Keratinocyte (primary cell): ENCODE measurements at regions not wholly inside any gene's neighbourhood (a gene's known extent, or its start where the extent isn't known, plus 50 kb on each side); places are given as distances from the start of the nearest gene placed in this dataset.

Experiments used
- DNase-seq: peaks from one replicate; pipeline ENCODE4 v3.0.0-alpha.2; 2011; ENCODE audit warnings: low read depth, missing footprints, low spot score
- FAIRE-seq: peaks from 2 replicates; lab custom pipeline; 2011; peaks lifted over from hg19 to GRCh38; lab: Jason Lieb, UNC
- H2AFZ ChIP-seq: 2 replicates; pipeline ENCODE4 v1.6.0; 2012; ENCODE audit warnings: low read length, control low read depth, inconsistent platforms; ENCODE audit not compliant: control insufficient read depth
- H3K27ac ChIP-seq: 2 replicates; pipeline ENCODE4 v1.5.1; 2011; ENCODE audit warnings: low read length; ENCODE audit not compliant: control insufficient read depth, insufficient read depth
- H3K27me3 ChIP-seq: 3 replicates; pipeline ENCODE4 v1.6.0; 2011; ENCODE audit warnings: low read length; ENCODE audit not compliant: control insufficient read depth, insufficient read depth; ENCODE audit errors: extremely low read depth
- H3K36me3 ChIP-seq, 2 experiments: 2 replicates in 1 of 2; 3 replicates in 1 of 2; pipeline ENCODE4 v1.5.1; 2011; ENCODE audit warnings: low read length in 2 of 2, mild to moderate bottlenecking in 1 of 2; ENCODE audit not compliant: control insufficient read depth in 2 of 2, insufficient read depth in 2 of 2; ENCODE audit errors: extremely low read depth in 1 of 2
- H3K4me1 ChIP-seq: 3 replicates; pipeline ENCODE4 v1.5.1; 2011; ENCODE audit warnings: low read length; ENCODE audit not compliant: control insufficient read depth, insufficient read depth; ENCODE audit errors: extremely low read depth
- H3K4me2 ChIP-seq: 3 replicates; pipeline ENCODE4 v1.6.0; 2011; ENCODE audit warnings: low read depth, low read length; ENCODE audit not compliant: control insufficient read depth, insufficient read depth; ENCODE audit errors: extremely low read depth
- H3K4me3 ChIP-seq, 3 experiments: fragments of 200-600 bp in 1 of 3; sonication (generic) in 1 of 3; 2 replicates in 2 of 3; 3 replicates in 1 of 3; pipeline ENCODE4 v1.5.1; 2011 to 2016; ENCODE audit warnings: low read length in 3 of 3, mild to moderate bottlenecking in 3 of 3, control low read depth in 2 of 3, inconsistent platforms in 1 of 3, low read depth in 1 of 3, mixed read lengths in 1 of 3, mixed run types in 1 of 3, moderate library complexity in 1 of 3; ENCODE audit not compliant: control insufficient read depth in 2 of 3, insufficient read depth in 2 of 3; ENCODE audit errors: extremely low read depth in 1 of 3
- H3K79me2 ChIP-seq: 2 replicates; pipeline ENCODE4 v1.6.0; 2012; ENCODE audit warnings: low read length; ENCODE audit not compliant: control insufficient read depth, insufficient read depth
- H3K9ac ChIP-seq: 3 replicates; pipeline ENCODE4 v1.6.0; 2011; ENCODE audit warnings: low read length; ENCODE audit not compliant: control insufficient read depth, insufficient read depth; ENCODE audit errors: extremely low read depth
- H3K9me1 ChIP-seq: 3 replicates; pipeline ENCODE4 v1.6.0; 2011; ENCODE audit warnings: low read length; ENCODE audit not compliant: control insufficient read depth, insufficient read depth; ENCODE audit errors: extremely low read depth
- H3K9me3 ChIP-seq: 2 replicates; pipeline ENCODE4 v1.5.1; 2012; ENCODE audit warnings: low read depth, low read length; ENCODE audit not compliant: control insufficient read depth
- H4K20me1 ChIP-seq: 3 replicates; pipeline ENCODE4 v1.6.0; 2011; ENCODE audit warnings: low read length; ENCODE audit not compliant: control insufficient read depth, insufficient read depth; ENCODE audit errors: extremely low read depth
- CTCF ChIP-seq, 3 experiments: IDR thresholded peaks in 1 of 3; conservative IDR thresholded peaks in 1 of 3; optimal IDR thresholded peaks in 1 of 3; 2 replicates in 2 of 3; 3 replicates in 1 of 3; pipeline versions ENCODE3 to v1.5.1; 2011; ENCODE audit warnings: low read length in 3 of 3, mild to moderate bottlenecking in 3 of 3, moderate library complexity in 2 of 3, control low read depth in 1 of 3, inconsistent platforms in 1 of 3; ENCODE audit not compliant: insufficient read depth in 2 of 3; ENCODE audit errors: extremely low read depth in 1 of 3
- EZH2 ChIP-seq: IDR thresholded peaks from one replicate; pipeline ENCODE4 v1.6.1; 2012; ENCODE audit warnings: inconsistent platforms, mild to moderate bottlenecking, low read length, moderate library complexity
- dilution Hi-C: fragments of 300-500 bp; cut with MboI; formaldehyde crosslinking; loops from one replicate; pipeline ENCODE4 v1.7.0; 2020; ENCODE audit warnings: low sequenced_read_pairs; ENCODE audit not compliant: extremely low pct_ligation_motif_present

GRCh38 chr3:139803294-139803693, 125.5 kb upstream of the NMNAT3 start:
- no peak for DNase-seq
- Histone ChIP-seq H3K4me2 (no peak overlapping the region), H3K27ac (no peak overlapping the region), H3K9me1 (no peaks in the 10 kb centered on the region), H3K9me3 (no peaks in the 10 kb centered on the region), H3K4me1 (no peaks in the 10 kb centered on the region), H3K36me3 (no peaks in the 10 kb centered on the region), H4K20me1 (no peaks in the 10 kb centered on the region), H3K9ac (no peak overlapping the region), H3K79me2 (no peaks in the 10 kb centered on the region), H3K27me3 (no peaks in the 10 kb centered on the region), H3K4me3 (no peak overlapping the region), H2AFZ (no peak overlapping the region)
- no peak for FAIRE-seq
- dilution Hi-C loops = no loop called here
- TF ChIP-seq CTCF (optimal IDR thresholded peaks at IDR 0.05 in 1 of 3, IDR thresholded peaks at IDR 0.05 in 1 of 3, conservative IDR thresholded peaks at IDR 0.05 in 1 of 3; ENCODE audit: extremely low read depth in 1 of 3, insufficient read depth in 2 of 3, low read length in 3 of 3) (no peak), EZH2 (no peak)

DNA sequence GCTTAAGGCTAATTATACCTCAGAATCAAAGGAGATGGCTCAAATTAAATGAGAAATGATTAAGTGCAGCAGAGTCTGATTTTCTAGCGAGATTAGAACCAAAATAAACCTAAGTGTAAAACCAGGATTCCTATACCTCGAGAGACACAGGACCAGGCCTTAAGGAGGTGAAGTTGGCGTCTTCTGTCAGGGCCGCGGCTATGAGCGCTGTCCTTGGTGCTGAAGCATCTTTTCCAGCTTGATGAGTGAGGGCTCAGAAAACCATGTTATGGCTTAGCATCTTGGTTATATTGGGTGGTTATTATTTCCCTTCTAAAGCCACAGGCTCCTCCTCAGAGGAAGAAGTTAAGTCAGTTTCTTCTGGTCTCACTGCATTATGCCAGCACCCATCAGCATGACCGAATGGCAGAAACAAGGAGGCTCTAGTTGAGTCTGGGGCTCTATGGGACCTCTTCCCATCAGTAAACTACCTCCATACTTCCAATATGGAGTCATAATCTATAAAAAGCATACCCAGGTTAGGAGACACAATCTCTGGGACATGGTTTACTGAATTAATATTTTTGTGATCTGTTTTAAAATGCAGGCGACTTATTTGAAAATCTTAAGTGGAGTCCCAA, 120.1 kb upstream of the NMNAT3 start:
- DNase-seq = no peak
- dilution Hi-C loops = no loop called here
- no peaks in the 10 kb centered on the region for H3K36me3 ChIP-seq
- H3K4me2 ChIP-seq = no peak overlapping the region
- no peak overlapping the region for H3K27ac ChIP-seq
- H3K27me3 ChIP-seq = no peaks in the 10 kb centered on the region
- no peak overlapping the region for H3K9ac ChIP-seq
- H4K20me1 ChIP-seq = no peaks in the 10 kb centered on the region
- H3K4me1 ChIP-seq = no peaks in the 10 kb centered on the region
- H3K9me1 ChIP-seq = no peaks in the 10 kb centered on the region
- H3K79me2 ChIP-seq = no peaks in the 10 kb centered on the region
- TF ChIP-seq CTCF (optimal IDR thresholded peaks at IDR 0.05 in 1 of 3, IDR thresholded peaks at IDR 0.05 in 1 of 3, conservative IDR thresholded peaks at IDR 0.05 in 1 of 3; ENCODE audit: extremely low read depth in 1 of 3, insufficient read depth in 2 of 3, low read length in 3 of 3) = no peak
- no peak for TF ChIP-seq EZH2
- no peak overlapping the region for H2AFZ ChIP-seq
- FAIRE-seq = no peak
- H3K4me3 ChIP-seq = no peak overlapping the region
- H3K9me3 ChIP-seq = no peaks in the 10 kb centered on the region
